HEK293 (cell line): ENCODE measurements at regions not wholly inside any gene's neighbourhood (a gene's known extent, or its start where the extent isn't known, plus 50 kb on each side); places are given as distances from the start of the nearest gene placed in this dataset.

Experiments used
- CTCF ChIA-PET: fragments of 350-600 bp; formaldehyde crosslinking; extraction: SDS; loops from one replicate; lab custom pipeline; 2021; ENCODE audit warnings: antibody characterized with exemption; lab: Yijun Ruan, JAX
- POLR2A ChIA-PET: fragments of 300-600 bp; formaldehyde crosslinking; extraction: SDS; loops from one replicate; lab custom pipeline; 2020; ENCODE audit warnings: antibody characterized with exemption, inconsistent platforms; lab: Yijun Ruan, JAX
- H3K27ac ChIP-seq: fragments of 200-500 bp; sonication (Bioruptor generic); 2 replicates; pipeline ENCODE4 v1.5.1; 2014; ENCODE audit warnings: low read depth, low read length, control low read depth, inconsistent platforms; ENCODE audit errors: extremely low read depth
- H3K36me3 ChIP-seq, 2 experiments: fragments of 200-500 bp in 1 of 2; sonication (Bioruptor generic) in 1 of 2; 1 replicate in 1 of 2; 2 replicates in 1 of 2; pipeline ENCODE4 v1.5.1; 2014 to 2017; ENCODE audit warnings: inconsistent platforms in 2 of 2, low read length in 2 of 2; ENCODE audit not compliant: control insufficient read depth in 2 of 2, insufficient read depth in 1 of 2
- H3K4me1 ChIP-seq: fragments of 200-500 bp; sonication (Bioruptor generic); 2 replicates; pipeline ENCODE4 v1.5.1; 2014; ENCODE audit warnings: mild to moderate bottlenecking, low read length, inconsistent platforms; ENCODE audit not compliant: control insufficient read depth, insufficient read depth
- H3K4me3 ChIP-seq: 2 replicates; pipeline ENCODE4 v1.5.1; 2011; ENCODE audit warnings: low read depth, mild to moderate bottlenecking, control low read depth, low read length, moderate library complexity
- H3K9me3 ChIP-seq: fragments of 200-500 bp; sonication (Bioruptor generic); 2 replicates; pipeline ENCODE4 v1.5.1; 2014; ENCODE audit warnings: low read depth, low read length, inconsistent platforms; ENCODE audit not compliant: control insufficient read depth, insufficient read depth
- AEBP2 ChIP-seq: fragments of 450-650 bp; formaldehyde crosslinking; IDR thresholded peaks from 2 replicates; pipeline ENCODE4 v1.5.1; 2016; ENCODE audit warnings: missing biosample characterization, missing genetic modification characterization, borderline replicate concordance
- CTCF ChIP-seq: fragments of 450-650 bp; formaldehyde crosslinking; IDR thresholded peaks from 2 replicates; pipeline ENCODE4 v1.5.1; 2016; ENCODE audit warnings: missing biosample characterization, missing genetic modification characterization
- FEZF1 ChIP-seq: fragments of 450-650 bp; formaldehyde crosslinking; IDR thresholded peaks from 2 replicates; pipeline ENCODE4 v1.5.1; 2016; ENCODE audit warnings: missing biosample characterization, missing genetic modification characterization
- HIC1 ChIP-seq: fragments of 450-650 bp; formaldehyde crosslinking; IDR thresholded peaks from 2 replicates; pipeline ENCODE4 v1.5.1; 2016; ENCODE audit warnings: missing biosample characterization, missing genetic modification characterization
- KLF16 ChIP-seq: fragments of 450-650 bp; formaldehyde crosslinking; IDR thresholded peaks from 2 replicates; pipeline ENCODE4 v1.5.1; 2017; ENCODE audit warnings: missing biosample characterization, missing genetic modification characterization
- PRDM2 ChIP-seq: fragments of 450-650 bp; formaldehyde crosslinking; IDR thresholded peaks from 2 replicates; pipeline ENCODE4 v1.5.1; 2016; ENCODE audit warnings: missing biosample characterization, missing genetic modification characterization, borderline replicate concordance
- SP3 ChIP-seq: fragments of 450-650 bp; formaldehyde crosslinking; IDR thresholded peaks from 2 replicates; pipeline ENCODE4 v1.5.1; 2016; ENCODE audit warnings: missing biosample characterization, missing genetic modification characterization
- SP7 ChIP-seq: fragments of 450-650 bp; formaldehyde crosslinking; IDR thresholded peaks from 2 replicates; pipeline ENCODE4 v1.5.1; 2016; ENCODE audit warnings: missing biosample characterization, missing genetic modification characterization
- ZNF10 ChIP-seq: fragments of 450-650 bp; formaldehyde crosslinking; IDR thresholded peaks from 2 replicates; pipeline ENCODE4 v1.5.1; 2017; ENCODE audit warnings: missing biosample characterization, missing genetic modification characterization
- ZNF121 ChIP-seq: fragments of 450-650 bp; formaldehyde crosslinking; IDR thresholded peaks from 2 replicates; pipeline ENCODE4 v1.5.1; 2016; ENCODE audit warnings: missing biosample characterization, missing genetic modification characterization
- ZNF140 ChIP-seq: fragments of 450-650 bp; formaldehyde crosslinking; IDR thresholded peaks from 2 replicates; pipeline ENCODE4 v1.5.1; 2016; ENCODE audit warnings: missing biosample characterization, missing genetic modification characterization
- ZNF239 ChIP-seq: fragments of 450-650 bp; formaldehyde crosslinking; IDR thresholded peaks from 2 replicates; pipeline ENCODE4 v1.5.1; 2016; ENCODE audit warnings: missing biosample characterization, missing genetic modification characterization
- ZNF292 ChIP-seq: fragments of 450-650 bp; formaldehyde crosslinking; IDR thresholded peaks from 2 replicates; pipeline ENCODE4 v1.5.1; 2016; ENCODE audit warnings: low read depth, missing biosample characterization, missing genetic modification characterization, borderline replicate concordance
- ZNF394 ChIP-seq: fragments of 450-650 bp; formaldehyde crosslinking; IDR thresholded peaks from 2 replicates; pipeline ENCODE4 v1.5.1; 2016; ENCODE audit warnings: missing biosample characterization, missing genetic modification characterization, mild to moderate bottlenecking, moderate library complexity, borderline replicate concordance
- ZNF423 ChIP-seq: fragments of 450-650 bp; formaldehyde crosslinking; IDR thresholded peaks from 2 replicates; pipeline ENCODE4 v1.5.1; 2016; ENCODE audit warnings: missing biosample characterization, missing genetic modification characterization
- ZNF48 ChIP-seq: fragments of 450-650 bp; formaldehyde crosslinking; IDR thresholded peaks from 2 replicates; pipeline ENCODE4 v1.5.1; 2016; ENCODE audit warnings: missing biosample characterization, missing genetic modification characterization
- ZNF521 ChIP-seq: fragments of 450-650 bp; formaldehyde crosslinking; IDR thresholded peaks from 2 replicates; pipeline ENCODE4 v1.5.1; 2017; ENCODE audit warnings: missing biosample characterization, mild to moderate bottlenecking, missing genetic modification characterization
- ZNF623 ChIP-seq: fragments of 450-650 bp; formaldehyde crosslinking; IDR thresholded peaks from 2 replicates; pipeline ENCODE4 v1.5.1; 2016; ENCODE audit warnings: missing biosample characterization, missing genetic modification characterization
- ZNF629 ChIP-seq: fragments of 450-650 bp; formaldehyde crosslinking; IDR thresholded peaks from 2 replicates; pipeline ENCODE4 v1.5.1; 2017; ENCODE audit warnings: missing biosample characterization, missing genetic modification characterization
- ZNF645 ChIP-seq: fragments of 450-650 bp; formaldehyde crosslinking; IDR thresholded peaks from 2 replicates; pipeline ENCODE4; 2016; ENCODE audit warnings: missing biosample characterization, missing genetic modification characterization
- ZNF654 ChIP-seq: fragments of 450-650 bp; formaldehyde crosslinking; IDR thresholded peaks from 2 replicates; pipeline ENCODE4 v1.5.1; 2016; ENCODE audit warnings: low read depth, missing biosample characterization, missing genetic modification characterization
- ZNF701 ChIP-seq: fragments of 450-650 bp; formaldehyde crosslinking; IDR thresholded peaks from 2 replicates; pipeline ENCODE4 v1.5.1; 2016; ENCODE audit warnings: missing biosample characterization, missing genetic modification characterization
- ZNF792 ChIP-seq: fragments of 450-650 bp; formaldehyde crosslinking; IDR thresholded peaks from 2 replicates; pipeline ENCODE4 v1.5.1; 2016; ENCODE audit warnings: missing biosample characterization, missing genetic modification characterization

GRCh38 chr7:17680026-17680425, 260.3 kb downstream of the SNX13 start:
- no peak for TF ChIP-seq ZNF792 (tag by site-specific recombination)
- TF ChIP-seq AEBP2 (tag by site-specific recombination), result no peak
- TF ChIP-seq ZNF121, result no peak
- TF ChIP-seq ZNF292, result no peak
- no peak for TF ChIP-seq ZNF521
- no peak for TF ChIP-seq SP7
- no peak for TF ChIP-seq ZNF10
- no peak for TF ChIP-seq ZNF239 (tag by site-specific recombination)
- TF ChIP-seq CTCF, result no peak
- no peak for TF ChIP-seq ZNF623 (tag by site-specific recombination)
- TF ChIP-seq ZNF48 (tag by site-specific recombination), result no peak
- no peak for TF ChIP-seq SP3 (tag by site-specific recombination)
- no peak for TF ChIP-seq ZNF140
- TF ChIP-seq ZNF423 (tag by site-specific recombination), result no peak
- no peak for TF ChIP-seq ZNF701 (tag by site-specific recombination)
- TF ChIP-seq HIC1 (tag by site-specific recombination), result no peak
- no peak for TF ChIP-seq ZNF645
- ChIA-PET POLR2A (no interaction called here), CTCF (interaction anchor here (0.6 to 3.7 kb wide), 8 partner anchors 9 to 697 kb away, joined by 3 to 12 read pairs (median 4); no protein-coding TSS in a partner anchor)
- Histone ChIP-seq H3K4me3 (no peak overlapping the region), H3K9me3 (no peaks in the 10 kb centered on the region), H3K27ac (no peak overlapping the region), H3K36me3 (no peaks in the 10 kb centered on the region), H3K4me1 (no peaks in the 10 kb centered on the region)

- Histone ChIP-seq H3K4me1 (no peaks in the 10 kb centered on the region), H3K36me3 (no peaks in the 10 kb centered on the region), H3K4me3 (no peak overlapping the region), H3K9me3 (no peaks in the 10 kb centered on the region)
- POLR2A ChIA-PET, result no interaction called here
- CTCF ChIA-PET, result interaction anchor here (0.6 to 3.7 kb wide), 23 partner anchors 9 to 985 kb away, joined by 3 to 16 read pairs (median 3); no protein-coding TSS in a partner anchor
- TF ChIP-seq ZNF654 (tag by site-specific recombination), result peak; percentile 79
- no peak for TF ChIP-seq KLF16
- no peak for TF ChIP-seq FEZF1
- no peak for TF ChIP-seq PRDM2 (tag by site-specific recombination)
- no peak for TF ChIP-seq ZNF394 (tag by site-specific recombination)
- TF ChIP-seq ZNF629, result no peak
- TF ChIP-seq, all 188 proteins: peak for 1
- no peak overlapping the region for H3K27ac ChIP-seq
These were observed 259.3 kb downstream of the SNX13 start for GRCh38 chr7:17680943-17681351.
